Neural cell (in vitro differentiated cells): ENCODE measurements at regions not wholly inside any gene's neighbourhood (a gene's known extent, or its start where the extent isn't known, plus 50 kb on each side); places are given as distances from the start of the nearest gene placed in this dataset.

Experiments used
- H2AFZ ChIP-seq: fragments of 200-600, 300-800 bp; sonication (generic), shearing (Covaris generic); 2 replicates; pipeline ENCODE4 v1.6.0; 2014; ENCODE audit warnings: low read depth, mild to moderate bottlenecking, antibody characterized with exemption, low read length, moderate library complexity
- H3F3A ChIP-seq: fragments of 200-600 bp; shearing (Covaris generic); 2 replicates; pipeline ENCODE4 v1.6.1; 2016; ENCODE audit warnings: mild to moderate bottlenecking, moderate library complexity, mixed read lengths, antibody characterized with exemption, low read length; ENCODE audit not compliant: insufficient read depth, poor library complexity, severe bottlenecking
- H3K27ac ChIP-seq: fragments of 200-600, 300-800 bp; sonication (generic), shearing (Covaris generic); 2 replicates; pipeline ENCODE4 v1.5.1; 2014; ENCODE audit warnings: mild to moderate bottlenecking, low read length, moderate library complexity
- H3K27me3 ChIP-seq: fragments of 300-800, 200-600 bp; sonication (generic), shearing (Covaris generic); 2 replicates; pipeline ENCODE4 v1.6.0; 2014; ENCODE audit warnings: mild to moderate bottlenecking, low read depth, low read length, moderate library complexity; ENCODE audit not compliant: insufficient read depth
- H3K36me3 ChIP-seq: fragments of 300-800, 200-600 bp; sonication (generic), shearing (Covaris generic); 2 replicates; pipeline ENCODE4 v1.5.1; 2014; ENCODE audit warnings: mild to moderate bottlenecking, antibody characterized with exemption, low read length, moderate library complexity; ENCODE audit not compliant: insufficient read depth
- H3K4me2 ChIP-seq: fragments of 300-800, 200-600 bp; sonication (generic), shearing (Covaris generic); 2 replicates; pipeline ENCODE4 v1.6.0; 2014; ENCODE audit warnings: mild to moderate bottlenecking, low read length
- H3K4me3 ChIP-seq: fragments of 300-800, 200-600 bp; sonication (generic), shearing (Covaris generic); 2 replicates; pipeline ENCODE4 v1.5.1; 2014; ENCODE audit warnings: mild to moderate bottlenecking, low read length, moderate library complexity
- H3K79me2 ChIP-seq: fragments of 200-600 bp; shearing (Covaris generic); replicated peaks from 2 replicates; pipeline ENCODE4 v1.6.0; 2014; ENCODE audit warnings: mild to moderate bottlenecking, low read length, moderate library complexity; ENCODE audit not compliant: insufficient read depth
- H3K9ac ChIP-seq: fragments of 300-800, 200-600 bp; sonication (generic), shearing (Covaris generic); 2 replicates; pipeline ENCODE4 v1.6.1; 2016; ENCODE audit warnings: mild to moderate bottlenecking, low read length, mixed read lengths
- H3K9me2 ChIP-seq: fragments of 200-600 bp; shearing (Covaris generic); 2 replicates; pipeline ENCODE4 v1.6.1; 2016; ENCODE audit warnings: mild to moderate bottlenecking, low read length, mixed read lengths; ENCODE audit not compliant: insufficient read depth
- H3K9me3 ChIP-seq: fragments of 200-600, 300-800 bp; sonication (generic), shearing (Covaris generic); 2 replicates; pipeline ENCODE4 v1.6.1; 2016; ENCODE audit warnings: mild to moderate bottlenecking, mixed run types, low read length, moderate library complexity, mixed read lengths
- H4K20me1 ChIP-seq: fragments of 200-600 bp; shearing (Covaris generic); 2 replicates; pipeline ENCODE4 v1.6.1; 2016; ENCODE audit warnings: mild to moderate bottlenecking, mixed run types; ENCODE audit not compliant: insufficient read depth
- CTCF ChIP-seq: fragments of 450-650 bp; IDR thresholded peaks from 2 replicates; pipeline ENCODE4 v1.5.1; 2014; ENCODE audit warnings: antibody characterized with exemption, mild to moderate bottlenecking, moderate library complexity; ENCODE audit not compliant: poor library complexity, severe bottlenecking
- EP300 ChIP-seq: fragments of 450-650 bp; conservative IDR thresholded peaks from 2 replicates; pipeline ENCODE4 v1.6.1; 2014; ENCODE audit warnings: antibody characterized with exemption, mild to moderate bottlenecking, moderate library complexity; ENCODE audit not compliant: poor library complexity, severe bottlenecking
- EZH2 ChIP-seq: fragments of 200-600, 300-800 bp; shearing (Covaris generic), sonication (generic); IDR thresholded peaks from 2 replicates; pipeline ENCODE4 v1.6.1; 2014; ENCODE audit warnings: antibody characterized with exemption, low read length, borderline replicate concordance, mild to moderate bottlenecking; ENCODE audit not compliant: insufficient read depth, poor library complexity, severe bottlenecking
- MXI1 ChIP-seq: fragments of 450-650 bp; conservative IDR thresholded peaks from 2 replicates; pipeline ENCODE4 v1.6.1; 2014; ENCODE audit warnings: antibody characterized with exemption, mild to moderate bottlenecking; ENCODE audit not compliant: poor library complexity, severe bottlenecking
- POLR2AphosphoS5 ChIP-seq: IDR thresholded peaks from 2 replicates; pipeline ENCODE4 v1.6.1; 2012
- RAD21 ChIP-seq: fragments of 450-650 bp; conservative IDR thresholded peaks from 2 replicates; pipeline ENCODE4 v1.6.1; 2014; ENCODE audit warnings: antibody characterized with exemption, mild to moderate bottlenecking, moderate library complexity
- REST ChIP-seq: IDR thresholded peaks from 2 replicates; pipeline ENCODE4 v1.6.1; 2012; ENCODE audit warnings: borderline replicate concordance
- SMC3 ChIP-seq: fragments of 450-650 bp; conservative IDR thresholded peaks from 2 replicates; pipeline ENCODE4 v1.6.1; 2014; ENCODE audit warnings: antibody characterized with exemption, mild to moderate bottlenecking, moderate library complexity; ENCODE audit not compliant: poor library complexity
- TAF1 ChIP-seq: IDR thresholded peaks from 2 replicates; pipeline ENCODE4 v1.6.1; 2012; ENCODE audit warnings: low read depth

- Histone ChIP-seq H3K9ac (no peak overlapping the region), H4K20me1 (no peaks in the 10 kb centered on the region), H3K36me3 (no peaks in the 10 kb centered on the region), H3K9me2 (no peaks in the 10 kb centered on the region), H3K9me3 (no peaks in the 10 kb centered on the region), H3K4me2 (no peak overlapping the region), H3K4me3 (no peak overlapping the region), H3K27me3 (no peaks in the 10 kb centered on the region), H3F3A (no peaks in the 10 kb centered on the region), H2AFZ (no peak overlapping the region), H3K79me2 (no peaks in the 10 kb centered on the region), H3K27ac (no peak overlapping the region)
- TF ChIP-seq REST (no peak), CTCF (no peak), MXI1 (no peak), RAD21 (no peak), TAF1 (no peak), POLR2AphosphoS5 (no peak), EP300 (no peak), EZH2 (no peak), SMC3 (no peak)
Measured at GRCh38 chr13:65435590-65435989, 1794.5 kb downstream of the PCDH9 start.

- Histone ChIP-seq H3K27me3 (no peaks in the 10 kb centered on the region), H3K9me3 (no peaks in the 10 kb centered on the region), H3K79me2 (no peaks in the 10 kb centered on the region), H3K27ac (no peak overlapping the region), H3K36me3 (no peaks in the 10 kb centered on the region), H3K4me2 (no peak overlapping the region), H3K9ac (no peak overlapping the region), H2AFZ (no peak overlapping the region), H4K20me1 (no peaks in the 10 kb centered on the region), H3F3A (no peaks in the 10 kb centered on the region), H3K4me3 (no peak overlapping the region), H3K9me2 (no peaks in the 10 kb centered on the region)
- no peak for TF ChIP-seq CTCF
- TF ChIP-seq POLR2AphosphoS5: no peak
- TF ChIP-seq EZH2: no peak
- TF ChIP-seq RAD21: no peak
- TF ChIP-seq TAF1: no peak
- TF ChIP-seq SMC3: no peak
- no peak for TF ChIP-seq REST
Measured at GRCh38 chr13:65417953-65418352, 1812.2 kb downstream of the PCDH9 start.
